Caco-2 (cell line): ENCODE measurements at regions not wholly inside any gene's neighbourhood (a gene's known extent, or its start where the extent isn't known, plus 50 kb on each side); places are given as distances from the start of the nearest gene placed in this dataset.

Experiments
- BruUV-seq: library from RNA; stranded (reverse); fragments of 400-500 nt; replicated peaks from 2 replicates; lab custom pipeline; 2021; lab: Mats Ljungman, UMichigan
- CTCF ChIA-PET: fragments of 300-600 bp; sonication (Branson Sonifier 250); formaldehyde crosslinking; loops from one replicate; lab custom pipeline; 2022; ENCODE audit warnings: antibody characterized with exemption; lab: Charles Lee
- POLR2A ChIA-PET: fragments of 300-600 bp; sonication (Branson Sonifier 250); formaldehyde crosslinking; loops from one replicate; lab custom pipeline; 2022; ENCODE audit warnings: antibody characterized with exemption; lab: Charles Lee
- DNase-seq, 2 experiments: peaks; one replicate each; pipeline versions ENCODE4 v3.0.0 to v3.0.0-alpha.2; 2020 to 2022
- H3K27me3 ChIP-seq: replicated peaks from 2 replicates; pipeline ENCODE4 v1.6.0; 2011; ENCODE audit warnings: low read length; ENCODE audit not compliant: control insufficient read depth, insufficient read depth
- H3K36me3 ChIP-seq: 2 replicates; pipeline ENCODE4 v1.5.1; 2011; ENCODE audit warnings: low read length; ENCODE audit not compliant: control insufficient read depth, insufficient read depth
- H3K4me1 ChIP-seq: fragments of 250-450 bp; sonication (Bioruptor Pico); 2 replicates; pipeline ENCODE4 v1.5.1; 2020; ENCODE audit warnings: mild to moderate bottlenecking
- H3K4me3 ChIP-seq: 2 replicates; pipeline ENCODE4 v1.5.1; 2011; ENCODE audit warnings: low read depth, mild to moderate bottlenecking, control low read depth, low read length
- H3K9me3 ChIP-seq: fragments of 250-450 bp; sonication (Bioruptor Pico); 2 replicates; pipeline ENCODE4 v1.5.1; 2020; ENCODE audit warnings: mild to moderate bottlenecking, moderate library complexity
- H3K27ac Mint-ChIP-seq: one replicate; pipeline ENCODE4 v1.8.0; 2022; ENCODE audit warnings: mixed read lengths; ENCODE audit not compliant: unreplicated experiment
- H3K27me3 Mint-ChIP-seq: one replicate; pipeline ENCODE4 v1.8.0; 2022; ENCODE audit warnings: mixed read lengths; ENCODE audit not compliant: insufficient read depth, unreplicated experiment
- H3K36me3 Mint-ChIP-seq: one replicate; pipeline ENCODE4 v1.8.0; 2022; ENCODE audit warnings: mild to moderate bottlenecking, mixed read lengths; ENCODE audit not compliant: insufficient read depth, unreplicated experiment
- H3K4me1 Mint-ChIP-seq: one replicate; pipeline ENCODE4 v1.8.0; 2022; ENCODE audit warnings: low read depth, mixed read lengths; ENCODE audit not compliant: unreplicated experiment
- H3K4me3 Mint-ChIP-seq: one replicate; pipeline ENCODE4 v1.8.0; 2022; ENCODE audit warnings: mild to moderate bottlenecking, moderate library complexity, mixed read lengths; ENCODE audit not compliant: unreplicated experiment
- H3K9me3 Mint-ChIP-seq: one replicate; pipeline ENCODE4 v1.8.0; 2022; ENCODE audit warnings: mixed read lengths; ENCODE audit not compliant: unreplicated experiment
- intact Hi-C: fragments of 100-400 bp; cut with micrococcal nuclease; formaldehyde crosslinking; loops from one replicate; pipeline ENCODE4 v1.10.0; 2022; ENCODE audit not compliant: unreplicated experiment
- TF ChIP-seq, protein P1 (sequence below), 2 experiments: fragments of 200-600 bp in 1 of 2; IDR thresholded peaks; 1 replicate in 1 of 2; 2 replicates in 1 of 2; pipeline versions ENCODE4 v1.5.1 to v1.8.0; 2011 to 2022; ENCODE audit warnings: antibody characterized with exemption in 1 of 2, control low read depth in 1 of 2, inconsistent platforms in 1 of 2, low read depth in 1 of 2, low read length in 1 of 2, mild to moderate bottlenecking in 1 of 2, moderate library complexity in 1 of 2; ENCODE audit not compliant: insufficient read depth in 1 of 2, severe bottlenecking in 1 of 2, unreplicated experiment in 1 of 2

DNA sequence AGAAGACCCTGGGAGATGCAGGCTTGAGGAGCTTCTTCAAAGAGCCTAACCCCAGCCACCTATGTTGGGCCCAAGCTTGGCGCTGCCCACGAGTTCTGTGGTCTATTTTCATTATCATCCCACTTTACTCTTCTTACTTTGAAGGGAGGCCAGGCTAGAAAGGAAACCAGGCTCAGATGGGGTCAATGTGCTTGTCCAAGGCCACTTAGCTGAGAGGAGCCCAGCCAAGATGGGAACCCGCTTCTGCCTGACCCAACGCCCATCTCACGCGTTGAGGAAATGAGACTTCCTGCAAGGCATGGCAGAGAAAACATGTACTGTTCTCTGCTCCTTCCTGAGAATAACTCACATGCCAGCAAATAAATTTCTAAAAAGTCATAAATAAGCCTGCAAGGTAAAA is 486.3 kb upstream of the PROK2 start:
- ChIA-PET POLR2A (no interaction called here), CTCF (no interaction called here)
- TF ChIP-seq, protein P1, sequence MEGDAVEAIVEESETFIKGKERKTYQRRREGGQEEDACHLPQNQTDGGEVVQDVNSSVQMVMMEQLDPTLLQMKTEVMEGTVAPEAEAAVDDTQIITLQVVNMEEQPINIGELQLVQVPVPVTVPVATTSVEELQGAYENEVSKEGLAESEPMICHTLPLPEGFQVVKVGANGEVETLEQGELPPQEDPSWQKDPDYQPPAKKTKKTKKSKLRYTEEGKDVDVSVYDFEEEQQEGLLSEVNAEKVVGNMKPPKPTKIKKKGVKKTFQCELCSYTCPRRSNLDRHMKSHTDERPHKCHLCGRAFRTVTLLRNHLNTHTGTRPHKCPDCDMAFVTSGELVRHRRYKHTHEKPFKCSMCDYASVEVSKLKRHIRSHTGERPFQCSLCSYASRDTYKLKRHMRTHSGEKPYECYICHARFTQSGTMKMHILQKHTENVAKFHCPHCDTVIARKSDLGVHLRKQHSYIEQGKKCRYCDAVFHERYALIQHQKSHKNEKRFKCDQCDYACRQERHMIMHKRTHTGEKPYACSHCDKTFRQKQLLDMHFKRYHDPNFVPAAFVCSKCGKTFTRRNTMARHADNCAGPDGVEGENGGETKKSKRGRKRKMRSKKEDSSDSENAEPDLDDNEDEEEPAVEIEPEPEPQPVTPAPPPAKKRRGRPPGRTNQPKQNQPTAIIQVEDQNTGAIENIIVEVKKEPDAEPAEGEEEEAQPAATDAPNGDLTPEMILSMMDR (IDR thresholded peaks at IDR 0.05; ENCODE audit: insufficient read depth in 1 of 2, low read depth in 1 of 2, low read length in 1 of 2, severe bottlenecking in 1 of 2, unreplicated experiment in 1 of 2): no peak
- Mint-ChIP-seq H3K9me3 (no peaks in the 10 kb centered on the region), H3K4me1 (peaks cover 14% of the 10 kb centered on the region), H3K27ac (no peak overlapping the region), H3K36me3 (no peaks in the 10 kb centered on the region), H3K27me3 (no peaks in the 10 kb centered on the region), H3K4me3 (no peak overlapping the region)
- Histone ChIP-seq H3K27me3 (no peaks in the 10 kb centered on the region), H3K9me3 (no peaks in the 10 kb centered on the region), H3K4me3 (no peak overlapping the region), H3K36me3 (no peaks in the 10 kb centered on the region), H3K4me1 (peaks cover 14% of the 10 kb centered on the region)
- no peak for DNase-seq
- intact Hi-C loops: loop anchor here (10.0 kb wide), 1 partner anchor 554 kb away; no protein-coding TSS in a partner anchor
- no TSS peak for BruUV-seq

DNA sequence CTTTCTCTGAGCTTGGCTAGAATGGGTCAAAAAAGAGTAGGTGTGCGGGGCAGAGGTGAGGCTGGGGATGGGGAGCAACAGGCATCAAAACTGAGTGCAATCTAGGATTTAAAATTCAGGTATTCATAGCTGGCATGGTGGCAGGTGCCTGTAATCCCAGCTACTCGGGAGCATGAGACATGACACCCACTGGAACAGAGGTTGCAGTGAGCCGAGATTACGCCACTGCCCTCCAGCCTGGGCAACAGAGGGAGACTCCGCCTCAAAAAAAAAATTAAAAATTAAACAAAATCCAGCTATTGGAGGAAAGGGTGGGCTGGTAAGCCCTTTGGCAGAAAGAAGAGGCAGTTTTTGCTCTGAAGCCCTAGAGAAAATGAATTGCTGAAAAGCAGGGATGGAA is 485.8 kb upstream of the PROK2 start:
- no peak overlapping the region for H3K4me3 ChIP-seq
- ChIA-PET CTCF (no interaction called here), POLR2A (no interaction called here)
- Mint-ChIP-seq H3K27ac (no peak overlapping the region), H3K4me3 (no peak overlapping the region), H3K36me3 (no peaks in the 10 kb centered on the region), H3K27me3 (no peaks in the 10 kb centered on the region), H3K4me1 (peaks cover 19% of the 10 kb centered on the region), H3K9me3 (no peaks in the 10 kb centered on the region)
- H3K9me3 ChIP-seq: no peaks in the 10 kb centered on the region
- H3K36me3 ChIP-seq: no peaks in the 10 kb centered on the region
- intact Hi-C loops: loop anchor here (10.0 kb wide), 1 partner anchor 554 kb away; no protein-coding TSS in a partner anchor
- peaks cover 14% of the 10 kb centered on the region for H3K4me1 ChIP-seq
- H3K27me3 ChIP-seq: no peaks in the 10 kb centered on the region
- no peak for DNase-seq
- BruUV-seq: no TSS peak
- TF ChIP-seq, protein P1 (IDR thresholded peaks at IDR 0.05; ENCODE audit: insufficient read depth in 1 of 2, low read depth in 1 of 2, low read length in 1 of 2, severe bottlenecking in 1 of 2, unreplicated experiment in 1 of 2): no peak

DNA sequence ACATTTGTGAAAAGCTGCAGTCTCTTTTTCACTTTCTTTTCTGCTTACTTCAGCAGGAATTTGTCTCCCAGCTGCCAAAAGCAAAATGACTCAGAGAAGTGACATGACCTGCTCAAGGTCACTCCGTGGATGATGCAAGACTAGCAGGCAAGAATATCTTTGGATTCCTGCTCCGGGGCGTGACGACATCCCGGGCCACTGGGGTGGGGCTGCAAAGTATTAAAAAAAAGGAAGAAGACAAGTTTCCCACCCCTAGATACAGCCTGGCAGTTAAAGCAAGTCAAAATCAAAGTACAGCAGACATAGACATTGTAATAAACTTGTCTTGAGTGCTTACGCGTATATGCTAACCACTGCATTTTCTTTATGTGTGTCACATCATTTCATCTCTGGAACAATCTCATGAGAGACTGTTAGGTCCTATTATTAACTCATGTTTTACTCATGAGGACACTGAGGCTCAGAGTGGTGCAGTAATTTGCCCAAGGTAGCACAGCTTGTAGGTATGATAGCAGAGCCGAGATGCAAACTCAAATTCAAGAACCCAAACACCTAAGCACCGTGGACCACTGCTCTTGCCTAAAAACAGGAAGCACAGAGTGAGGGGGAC is 485.2 kb upstream of the PROK2 start:
- intact Hi-C loops: loop anchor here (10.0 kb wide), 1 partner anchor 555 kb away; no protein-coding TSS in a partner anchor
- no peaks in the 10 kb centered on the region for H3K9me3 Mint-ChIP-seq
- no peaks in the 10 kb centered on the region for H3K27me3 ChIP-seq
- no TSS peak for BruUV-seq
- no peak overlapping the region for H3K4me3 Mint-ChIP-seq
- no peaks in the 10 kb centered on the region for H3K9me3 ChIP-seq
- TF ChIP-seq, protein P1 (IDR thresholded peaks at IDR 0.05; ENCODE audit: insufficient read depth in 1 of 2, low read depth in 1 of 2, low read length in 1 of 2, severe bottlenecking in 1 of 2, unreplicated experiment in 1 of 2): no peak
- H3K36me3 ChIP-seq: no peaks in the 10 kb centered on the region
- peak overlapping the region; percentile 69 for H3K27ac Mint-ChIP-seq
- H3K4me1 Mint-ChIP-seq: peaks cover 19% of the 10 kb centered on the region
- POLR2A ChIA-PET: no interaction called here
- H3K4me1 ChIP-seq: peaks cover 14% of the 10 kb centered on the region
- CTCF ChIA-PET: no interaction called here
- H3K27me3 Mint-ChIP-seq: no peaks in the 10 kb centered on the region
- DNase-seq: peak; percentile 62 to 66
- no peaks in the 10 kb centered on the region for H3K36me3 Mint-ChIP-seq
- no peak overlapping the region for H3K4me3 ChIP-seq
